ENCODE measurements at regions not wholly inside any gene's neighbourhood (a gene's known extent, or its start where the extent isn't known, plus 50 kb on each side); places are given as distances from the start of the nearest gene placed in this dataset.
"Not testable (repeated sequence)": the region's sequence is repeated elsewhere in the genome, so short reads cannot be mapped to it uniquely, and the experiment has no call there.

DNA sequence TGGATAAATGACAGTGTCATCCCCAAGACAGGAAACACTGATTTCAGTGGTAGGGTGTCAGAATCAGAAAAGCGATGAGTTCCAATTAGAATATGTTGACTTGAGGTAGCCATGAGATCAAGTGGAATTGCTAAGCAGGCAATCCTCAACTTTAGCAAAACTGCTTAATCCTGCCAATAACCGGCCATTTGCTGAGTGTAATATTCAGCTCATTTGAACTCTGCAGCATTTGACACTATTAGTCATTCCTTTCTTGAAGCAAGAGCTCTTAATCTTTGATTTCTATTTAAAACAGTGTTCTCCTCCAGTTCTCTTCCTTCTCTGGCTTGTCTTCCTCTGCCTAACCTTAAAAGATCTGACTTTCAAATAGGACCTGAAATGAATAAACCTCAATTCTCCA is 68.7 kb upstream of the DCLK2 start:
- no peak for DNase-seq (ENCODE audit: low spot score in 2 of 2)
- H3K36me3 Mint-ChIP-seq: no peaks in the 10 kb centered on the region

DNA sequence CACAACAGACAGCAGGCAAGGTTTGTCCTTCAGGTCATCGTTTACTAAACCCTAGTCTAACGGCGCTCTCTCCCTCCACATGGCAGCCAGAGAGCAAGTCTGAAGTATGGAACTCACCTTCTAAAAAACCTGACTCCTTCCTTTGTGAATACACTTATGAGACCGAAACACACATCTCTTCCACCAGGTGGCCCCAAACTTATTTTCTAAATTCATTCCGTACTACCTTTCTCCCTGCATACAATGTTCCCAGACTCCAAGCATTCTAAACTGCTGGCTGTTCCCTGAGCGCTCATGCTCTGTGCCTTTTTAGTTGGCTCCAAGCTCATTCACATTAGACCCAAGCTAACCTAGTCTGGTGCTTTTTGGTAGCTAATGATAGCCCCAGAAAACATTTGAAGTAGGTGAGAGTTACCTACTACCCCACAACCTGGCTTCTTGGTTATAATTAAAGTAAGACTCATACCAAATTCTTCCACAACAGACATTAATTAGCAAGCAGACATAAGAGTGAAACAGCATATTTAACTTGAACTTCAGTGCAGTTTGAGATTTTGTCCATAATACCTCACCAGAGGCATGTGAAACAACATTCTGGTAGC is 67.6 kb upstream of the DCLK2 start:
- DNase-seq (ENCODE audit: low spot score in 2 of 2) (peak; percentile 2 to 13), ATAC-seq (ENCODE audit: low read depth) (peak; percentile 37)
- Mint-ChIP-seq H3K4me1 (no peaks in the 10 kb centered on the region), H3K4me3 (no peak overlapping the region), H3K27me3 (peaks cover 5% of the 10 kb centered on the region), H3K36me3 (no peaks in the 10 kb centered on the region), H3K9me3 (no peaks in the 10 kb centered on the region), H3K27ac (no peak overlapping the region)

More for the DNA sequence above, 68.7 kb upstream of the DCLK2 start:
- Mint-ChIP-seq H3K4me3 (no peak overlapping the region), H3K27ac (no peak overlapping the region), H3K4me1 (no peaks in the 10 kb centered on the region), H3K27me3 (peaks cover 6% of the 10 kb centered on the region), H3K9me3 (no peaks in the 10 kb centered on the region)
- no peak for ATAC-seq (ENCODE audit: low read depth)

DNA sequence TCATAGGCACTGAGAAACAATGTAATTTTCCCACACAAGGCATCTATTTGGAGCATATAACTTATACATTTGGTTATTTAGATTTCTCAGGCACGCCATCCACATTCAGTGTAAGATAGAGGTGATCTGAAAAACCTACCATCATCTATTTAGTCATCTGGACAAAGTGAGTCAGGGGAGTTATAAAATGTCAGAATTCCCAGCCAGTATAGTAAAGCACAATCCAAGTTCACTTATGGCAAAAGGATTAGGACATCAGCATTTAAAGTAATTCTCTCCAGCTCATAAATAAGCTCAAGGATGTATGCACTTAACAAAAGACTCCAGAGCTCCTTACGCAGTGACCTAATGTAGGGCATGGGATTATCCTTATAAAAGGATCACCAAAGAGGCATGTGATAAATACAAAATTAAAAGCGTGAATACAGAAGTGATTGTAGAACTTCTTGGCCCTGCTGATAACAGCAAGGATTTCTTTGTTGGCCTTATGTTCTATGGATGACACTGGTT is 65.3 kb upstream of the DCLK2 start:
- Mint-ChIP-seq H3K9me3 (peaks cover 4% of the 10 kb centered on the region), H3K27ac (no peak overlapping the region), H3K27me3 (peaks cover 4% of the 10 kb centered on the region), H3K4me1 (no peaks in the 10 kb centered on the region), H3K36me3 (no peaks in the 10 kb centered on the region), H3K4me3 (no peak overlapping the region)
- DNase-seq (ENCODE audit: low spot score in 2 of 2) (no peak), ATAC-seq (ENCODE audit: low read depth) (no peak)

DNA sequence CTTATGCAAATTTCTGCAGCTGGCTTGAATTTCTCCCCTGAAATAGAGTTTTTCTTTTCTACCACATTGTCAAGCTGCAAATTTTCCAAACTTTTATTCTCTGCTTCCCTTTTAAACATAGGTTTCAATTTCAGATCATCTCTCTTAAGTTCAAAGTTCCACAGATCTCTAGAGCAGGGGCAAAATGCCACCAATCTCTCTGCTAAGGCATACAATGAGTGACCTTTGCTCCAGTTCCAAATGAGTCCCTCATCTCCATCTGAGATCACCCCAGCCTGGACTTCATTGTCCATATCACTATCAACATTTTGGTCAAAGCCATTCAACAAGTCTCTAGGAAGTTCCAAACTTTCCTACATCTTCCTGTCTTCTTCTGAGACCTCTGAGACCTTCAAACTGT is 62.3 kb upstream of the DCLK2 start:
- H3K27me3 Mint-ChIP-seq; ATAC-seq (ENCODE audit: low read depth); DNase-seq (ENCODE audit: low spot score in 2 of 2); H3K27ac Mint-ChIP-seq; H3K4me1 Mint-ChIP-seq; H3K9me3 Mint-ChIP-seq; H3K4me3 Mint-ChIP-seq; H3K36me3 Mint-ChIP-seq: not testable (repeated sequence)

DNA sequence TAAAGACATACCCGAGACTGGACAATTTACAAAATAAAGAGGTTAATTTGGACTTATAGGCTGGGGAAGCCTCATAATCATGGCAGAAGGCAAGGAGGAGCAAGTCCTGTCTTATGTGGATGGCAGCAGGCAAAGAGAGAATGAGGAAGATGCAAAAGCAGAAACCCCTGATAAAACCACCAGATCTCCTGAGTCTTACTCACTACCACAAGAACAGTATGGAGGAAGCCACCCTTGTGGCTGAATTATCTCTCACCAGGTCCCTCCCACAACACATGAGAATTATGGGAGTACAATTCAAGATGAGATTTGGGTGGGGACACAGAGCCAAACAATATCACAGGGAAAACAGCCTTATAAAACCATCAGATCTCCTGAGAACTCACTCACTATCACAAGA is 61.6 kb upstream of the DCLK2 start:
- not testable (repeated sequence) for H3K36me3 Mint-ChIP-seq; H3K9me3 Mint-ChIP-seq; H3K27me3 Mint-ChIP-seq; H3K4me3 Mint-ChIP-seq; H3K27ac Mint-ChIP-seq; DNase-seq (ENCODE audit: low spot score in 2 of 2); H3K4me1 Mint-ChIP-seq; ATAC-seq (ENCODE audit: low read depth)

DNA sequence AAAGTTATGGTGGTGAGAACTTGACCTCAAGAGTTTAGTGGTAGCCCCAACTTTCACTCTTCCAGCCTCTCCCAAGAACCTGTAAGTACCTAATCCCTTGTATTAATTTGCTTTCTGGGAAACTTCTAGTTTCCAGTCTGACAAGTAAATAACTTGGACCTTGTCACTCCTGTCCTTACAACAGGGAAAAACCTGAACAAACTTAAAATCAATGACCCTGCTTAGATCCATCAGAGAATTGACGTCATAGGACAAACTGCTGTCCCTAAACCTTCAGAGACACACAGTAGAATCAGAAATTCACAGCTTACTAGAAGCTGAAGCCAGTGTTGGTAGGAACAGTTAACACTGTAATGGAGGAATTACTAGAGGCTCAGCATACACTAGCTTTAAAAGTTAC is 60.0 kb upstream of the DCLK2 start:
- no peaks in the 10 kb centered on the region for H3K36me3 Mint-ChIP-seq
- peaks cover 10% of the 10 kb centered on the region for H3K27me3 Mint-ChIP-seq
- no peak overlapping the region for H3K27ac Mint-ChIP-seq
- no peaks in the 10 kb centered on the region for H3K4me1 Mint-ChIP-seq
- no peak overlapping the region for H3K4me3 Mint-ChIP-seq
- no peak for ATAC-seq (ENCODE audit: low read depth)
- DNase-seq (ENCODE audit: low spot score in 2 of 2): no peak
- peaks cover 8% of the 10 kb centered on the region for H3K9me3 Mint-ChIP-seq

DNA sequence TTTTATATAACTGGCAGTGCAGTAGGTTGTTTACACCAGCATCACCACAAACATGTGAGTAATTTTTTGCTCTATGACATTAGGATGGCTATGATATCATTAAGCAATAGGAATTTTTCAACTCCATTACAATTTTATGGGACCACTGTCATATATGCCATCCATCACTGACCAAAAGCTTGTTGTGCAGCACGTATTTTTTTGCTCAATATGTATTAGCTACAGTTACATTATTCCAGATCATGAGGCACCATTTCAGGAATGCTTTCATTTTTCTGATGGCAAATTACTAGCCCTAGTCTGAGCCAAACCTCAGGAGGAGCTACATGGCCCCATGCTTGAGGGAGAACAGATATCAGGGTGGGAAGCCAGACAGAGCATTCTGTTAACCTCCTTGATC is 56.8 kb upstream of the DCLK2 start:
- Mint-ChIP-seq H3K4me1 (no peaks in the 10 kb centered on the region), H3K27ac (no peak overlapping the region), H3K27me3 (peaks cover 10% of the 10 kb centered on the region), H3K36me3 (peaks cover 5% of the 10 kb centered on the region), H3K4me3 (no peak overlapping the region), H3K9me3 (peaks cover 13% of the 10 kb centered on the region)
- no peak for DNase-seq (ENCODE audit: low spot score in 2 of 2)
- ATAC-seq (ENCODE audit: low read depth): no peak

DNA sequence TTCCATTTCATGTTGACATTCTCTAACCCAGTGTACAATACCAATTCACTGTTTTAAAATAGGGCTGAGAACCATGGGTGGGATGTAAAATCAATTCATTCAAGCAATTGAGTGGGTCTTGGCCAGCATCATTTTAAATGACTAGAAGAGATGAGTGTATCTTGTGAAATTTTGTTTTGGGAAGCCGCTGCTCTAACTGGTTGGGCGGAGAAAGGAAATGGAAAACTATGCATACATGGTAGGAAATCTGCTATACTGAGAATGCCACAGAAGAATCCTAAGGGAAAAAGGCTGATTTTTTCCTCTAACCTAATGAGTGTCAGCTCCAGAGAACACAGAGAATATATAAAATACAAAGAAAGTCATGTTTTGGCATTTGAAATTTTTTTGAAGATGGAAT is 54.8 kb upstream of the DCLK2 start:
- Mint-ChIP-seq H3K27ac (no peak overlapping the region), H3K36me3 (peaks cover 6% of the 10 kb centered on the region), H3K27me3 (peaks cover 7% of the 10 kb centered on the region), H3K9me3 (peaks cover 13% of the 10 kb centered on the region), H3K4me3 (no peak overlapping the region), H3K4me1 (no peaks in the 10 kb centered on the region)
- no peak for DNase-seq (ENCODE audit: low spot score in 2 of 2)
- ATAC-seq (ENCODE audit: low read depth): no peak

DNA sequence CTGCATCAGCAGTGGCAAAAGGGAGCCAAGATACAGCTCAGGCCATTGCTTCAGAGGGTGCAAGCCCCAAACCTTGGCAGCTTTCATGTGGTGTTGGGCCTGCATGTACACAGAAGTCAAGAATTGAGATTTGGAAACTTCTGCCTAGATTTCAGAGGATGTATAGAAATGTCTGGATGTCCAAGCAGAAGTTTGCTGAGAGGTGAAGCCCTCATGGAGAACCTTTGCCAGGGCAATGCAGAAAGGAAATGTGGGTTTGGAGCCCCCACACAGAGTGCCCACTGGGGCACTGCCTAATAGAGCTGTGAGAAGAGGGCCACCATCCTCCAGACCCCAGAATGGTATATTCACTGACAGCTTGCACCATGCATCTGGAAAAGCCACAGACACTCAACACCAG is 51.3 kb upstream of the DCLK2 start:
- not testable (repeated sequence) for DNase-seq (ENCODE audit: low spot score in 2 of 2); H3K36me3 Mint-ChIP-seq; H3K27me3 Mint-ChIP-seq; H3K4me3 Mint-ChIP-seq; H3K27ac Mint-ChIP-seq; ATAC-seq (ENCODE audit: low read depth); H3K4me1 Mint-ChIP-seq; H3K9me3 Mint-ChIP-seq
